K562 (cell line): ENCODE measurements at regions not wholly inside any gene's neighbourhood (a gene's known extent, or its start where the extent isn't known, plus 50 kb on each side); places are given as distances from the start of the nearest gene placed in this dataset.

Experiments
- ATAC-seq: fragments of 200-7000 bp; cut with Tn5 transposase; 3 replicates; pipeline ENCODE4 v1.9.1; 2020; ENCODE audit warnings: moderate library complexity
- BruUV-seq: library from RNA; stranded (reverse); fragments of 400-500 nt; replicated peaks from 2 replicates; lab custom pipeline; 2021; lab: Mats Ljungman, UMichigan
- CTCF ChIA-PET: fragments of 300-600 bp; formaldehyde crosslinking; extraction: SDS; loops from one replicate; lab custom pipeline; 2021; ENCODE audit warnings: low intra/inter-chr PET ratio; lab: Yijun Ruan, JAX
- POLR2A ChIA-PET: fragments of 300-600, 350-650 bp; sonication (Branson Sonifier 250); formaldehyde crosslinking; extraction: SDS; loops from one replicate; lab custom pipeline; 2021; ENCODE audit warnings: antibody characterized with exemption, inconsistent platforms; lab: Yijun Ruan, JAX
- DNase-seq, 4 experiments: peaks; one replicate each; pipeline versions ENCODE4 v3.0.0 to v3.0.0-alpha.2; 2011 to 2018; ENCODE audit warnings: low spot score in 3 of 4, mixed read lengths in 3 of 4; ENCODE audit errors: extremely low read depth in 1 of 4
- FAIRE-seq: peaks from 2 replicates; lab custom pipeline; 2011; peaks lifted over from hg19 to GRCh38; lab: Jason Lieb, UNC
- H2AFZ ChIP-seq: 2 replicates; pipeline ENCODE4 v1.6.0; 2011; ENCODE audit warnings: low read depth, low read length, control low read depth, inconsistent platforms
- H3K27ac ChIP-seq: fragments of 200-600 bp; 3 replicates; pipeline ENCODE4 v1.8.0; 2011; ENCODE audit warnings: low read depth, mild to moderate bottlenecking, control low read depth, inconsistent platforms, low read length, moderate library complexity, mixed read lengths; ENCODE audit errors: extremely low read depth
- H3K27me3 ChIP-seq, 2 experiments: fragments of 300-600 bp in 1 of 2; 2 replicates in 1 of 2; 3 replicates in 1 of 2; pipeline versions ENCODE4 v1.6.0 to v1.8.0; 2011; ENCODE audit warnings: inconsistent platforms in 2 of 2, low read length in 2 of 2, mild to moderate bottlenecking in 1 of 2, mixed read lengths in 1 of 2, moderate library complexity in 1 of 2; ENCODE audit not compliant: control insufficient read depth in 2 of 2, insufficient read depth in 2 of 2
- H3K36me3 ChIP-seq: fragments of 300-600 bp; 3 replicates; pipeline ENCODE4 v1.8.0; 2011; ENCODE audit warnings: mild to moderate bottlenecking, low read length, inconsistent platforms; ENCODE audit not compliant: control insufficient read depth, insufficient read depth
- H3K4me1 ChIP-seq, 2 experiments: fragments of 200-600 bp in 1 of 2; replicated peaks in 1 of 2; 2 replicates in 1 of 2; 3 replicates in 1 of 2; pipeline versions ENCODE4 v1.5.1 to v1.8.0; 2011; ENCODE audit warnings: inconsistent platforms in 2 of 2, low read length in 2 of 2, mild to moderate bottlenecking in 1 of 2, mixed read lengths in 1 of 2, moderate library complexity in 1 of 2; ENCODE audit not compliant: control insufficient read depth in 2 of 2, insufficient read depth in 2 of 2
- H3K4me2 ChIP-seq: 2 replicates; pipeline ENCODE4 v1.6.1; 2011; ENCODE audit warnings: low read length, control low read depth, inconsistent platforms, mixed read lengths; ENCODE audit not compliant: insufficient read depth
- H3K4me3 ChIP-seq: fragments of 200-600 bp; sonication (generic), shearing (Covaris generic); 2 replicates; pipeline ENCODE4 v1.5.1; 2016; ENCODE audit warnings: control low read depth, inconsistent platforms
- H3K79me2 ChIP-seq: fragments of 200-600 bp; 3 replicates; pipeline ENCODE4 v1.8.0; 2011; ENCODE audit warnings: low read length, inconsistent platforms; ENCODE audit not compliant: control insufficient read depth, insufficient read depth
- H3K9ac ChIP-seq, 2 experiments: 2 replicates each; pipeline versions ENCODE4 v1.6.0 to v1.6.1; 2011; ENCODE audit warnings: low read depth in 2 of 2, low read length in 2 of 2, control low read depth in 1 of 2, inconsistent platforms in 1 of 2, mild to moderate bottlenecking in 1 of 2, mixed read lengths in 1 of 2; ENCODE audit not compliant: insufficient read depth in 1 of 2
- H3K9me1 ChIP-seq: one replicate; pipeline ENCODE4 v1.6.0; 2011; ENCODE audit warnings: inconsistent platforms, mild to moderate bottlenecking, low read length, moderate library complexity; ENCODE audit not compliant: control insufficient read depth, insufficient read depth
- H3K9me3 ChIP-seq: replicated peaks from 2 replicates; pipeline ENCODE4 v1.5.1; 2011; ENCODE audit warnings: low read depth, low read length, inconsistent platforms; ENCODE audit not compliant: control insufficient read depth, insufficient read depth
- H4K20me1 ChIP-seq: replicated peaks from 2 replicates; pipeline ENCODE4 v1.6.1; 2011; ENCODE audit warnings: low read length, inconsistent platforms, mixed read lengths; ENCODE audit not compliant: control insufficient read depth, insufficient read depth
- ARID1B ChIP-seq: fragments of 450-650 bp; IDR thresholded peaks from 2 replicates; pipeline ENCODE4 v1.6.1; 2016; ENCODE audit warnings: antibody characterized with exemption, mild to moderate bottlenecking, inconsistent platforms
- BRF1 ChIP-seq: IDR thresholded peaks from 3 replicates; pipeline ENCODE4 v1.6.1; 2011; ENCODE audit warnings: borderline replicate concordance, mild to moderate bottlenecking; ENCODE audit not compliant: insufficient read length; ENCODE audit errors: extremely low read depth
- CBFA2T3 ChIP-seq: fragments of 450-650 bp; IDR thresholded peaks from 2 replicates; pipeline ENCODE4 v1.6.1; 2017
- HNRNPLL ChIP-seq: fragments of 200-400 bp; formaldehyde crosslinking; IDR thresholded peaks from 2 replicates; pipeline ENCODE4 v1.6.1; 2017; ENCODE audit warnings: low read length, low read depth, mild to moderate bottlenecking; ENCODE audit not compliant: poor library complexity, severe bottlenecking
- MED1 ChIP-seq: sonication (generic); formaldehyde crosslinking; IDR thresholded peaks from 2 replicates; pipeline ENCODE4 v1.8.1; 2023; ENCODE audit warnings: missing genetic modification reagents, borderline replicate concordance
- MYC ChIP-seq, 2 experiments: fragments of 250-450 bp in 1 of 2; sonication (Bioruptor Pico) in 1 of 2; IDR thresholded peaks; 2 replicates each; pipeline versions ENCODE4 v1.5.1 to v1.6.1; 2012 to 2021; ENCODE audit warnings: low read depth in 2 of 2, borderline replicate concordance in 1 of 2, improper control_type of control experiment in 1 of 2, low read length in 1 of 2, mild to moderate bottlenecking in 1 of 2, moderate library complexity in 1 of 2
- RBBP5 ChIP-seq: fragments of 200-600 bp; sonication (generic); IDR thresholded peaks from 2 replicates; pipeline ENCODE4 v1.6.1; 2012; ENCODE audit warnings: borderline replicate concordance, mild to moderate bottlenecking, low read length, control low read depth, inconsistent platforms; ENCODE audit not compliant: insufficient read depth, poor library complexity, severe bottlenecking
- RBM22 ChIP-seq: fragments of 200-400 bp; formaldehyde crosslinking; IDR thresholded peaks from 2 replicates; pipeline ENCODE4 v1.6.1; 2018; ENCODE audit warnings: low read length, low read depth; ENCODE audit not compliant: poor library complexity, severe bottlenecking
- TAL1 ChIP-seq: fragments of 450-650 bp; IDR thresholded peaks from 2 replicates; pipeline ENCODE4 v1.6.1; 2016; ENCODE audit warnings: mild to moderate bottlenecking
- TCF3 ChIP-seq: sonication (generic); formaldehyde crosslinking; IDR thresholded peaks from 2 replicates; pipeline ENCODE4 v1.4.0; 2020; ENCODE audit warnings: mild to moderate bottlenecking, missing genetic modification reagents
- TEAD4 ChIP-seq, 2 experiments: sonication (generic) in 1 of 2; formaldehyde crosslinking in 1 of 2; IDR thresholded peaks; 2 replicates each; pipeline versions ENCODE4 v1.6.1 to v1.8.0; 2012 to 2022; ENCODE audit warnings: borderline replicate concordance in 1 of 2, inconsistent platforms in 1 of 2, low read length in 1 of 2, mild to moderate bottlenecking in 1 of 2, missing genetic modification reagents in 1 of 2
- ZNF316 ChIP-seq: fragments of 450-650 bp; IDR thresholded peaks from 2 replicates; pipeline ENCODE4 v1.6.1; 2016
- WGBS: fragments of 100-300 bp; shearing (Covaris generic); methylation state at CpG from one replicate; pipeline ENCODE4 v1.1.6; 2016; ENCODE audit warnings: low coverage, mixed read lengths; ENCODE audit not compliant: insufficient coverage; ENCODE audit errors: missing lambda C conversion rate; 5-methylcytosine and 5-hydroxymethylcytosine counted together
- in situ Hi-C: fragments of 300-500 bp; cut with MboI; formaldehyde crosslinking; loops from 4 replicates; pipeline ENCODE4 v1.15.0; 2018; ENCODE audit warnings: inconsistent platforms, mixed read lengths
- intact Hi-C: fragments of 100-400 bp; cut with micrococcal nuclease; formaldehyde crosslinking; loops from 2 replicates; pipeline ENCODE4 v1.14.2; 2022
- TF ChIP-seq, protein P1 (sequence below): IDR thresholded peaks from 3 replicates; pipeline ENCODE4 v1.6.1; 2011; ENCODE audit warnings: borderline replicate concordance, mild to moderate bottlenecking, moderate library complexity; ENCODE audit not compliant: insufficient read length; ENCODE audit errors: extremely low read depth
- TF ChIP-seq, protein P2 (sequence below): sonication (generic); formaldehyde crosslinking; IDR thresholded peaks from 2 replicates; pipeline ENCODE4 v1.8.0; 2023; ENCODE audit warnings: missing genetic modification reagents, mild to moderate bottlenecking, borderline replicate concordance

DNA sequence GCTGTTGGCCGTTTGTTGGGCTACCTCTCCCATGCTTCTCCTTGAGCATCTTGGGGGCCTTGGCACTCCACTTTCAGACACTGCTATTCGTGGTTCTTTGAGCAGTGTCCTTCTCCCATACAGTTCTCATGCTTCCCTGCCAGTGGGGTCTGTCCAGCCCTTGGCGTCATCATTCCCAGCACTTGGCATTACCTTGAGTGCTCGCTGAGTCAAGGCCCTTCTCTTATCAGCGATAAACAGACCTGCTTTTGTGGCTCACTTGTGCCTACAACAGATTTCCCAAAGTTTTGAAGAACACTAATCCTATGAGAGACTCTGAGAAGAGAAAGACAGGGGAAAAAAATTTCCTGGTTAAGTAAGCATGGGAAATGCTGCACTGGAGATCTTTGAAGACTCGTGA lies 85.3 kb downstream of the NOC3L start:
- no TSS peak for BruUV-seq
- POLR2A ChIA-PET: no interaction called here
- H3K9me1 ChIP-seq: no peaks in the 10 kb centered on the region
- H3K27me3 ChIP-seq: no peaks in the 10 kb centered on the region
- no peaks in the 10 kb centered on the region for H3K36me3 ChIP-seq
- H4K20me1 ChIP-seq: no peaks in the 10 kb centered on the region
- H3K4me2 ChIP-seq: no peak overlapping the region
- WGBS: 0% methylated on average over 5 of the region's 6 CpGs
- no peak overlapping the region for H3K9ac ChIP-seq
- H3K4me1 ChIP-seq: no peaks in the 10 kb centered on the region
- no peak for FAIRE-seq
- H3K27ac ChIP-seq: no peak overlapping the region
- peak in 2 of 4 experiments; percentile 6 to 9 for DNase-seq
- no peaks in the 10 kb centered on the region for H3K9me3 ChIP-seq
- CTCF ChIA-PET: no interaction called here
- H2AFZ ChIP-seq: no peak overlapping the region
- H3K79me2 ChIP-seq: no peaks in the 10 kb centered on the region
- no peak overlapping the region for H3K4me3 ChIP-seq
- in situ Hi-C loops: no loop called here
- intact Hi-C loops: no loop called here
- ATAC-seq: no peak
- TF ChIP-seq RBBP5 (no peak), TEAD4 (IDR thresholded peaks at IDR 0.05; ENCODE audit: low read length) (peak; percentile 27; the same call in 1 of the 2 replicates), TEAD4 (CRISPR knock-in tag; IDR thresholded peaks at IDR 0.05; ENCODE audit: borderline replicate concordance) (no peak), BRF1 (no peak), TCF3 (peak; percentile 40; the same call in 1 of the 2 replicates), ARID1B (peak; percentile 42; the same call in 1 of the 2 replicates), HNRNPLL (no peak), CBFA2T3 (peak; percentile 38; the same call in 1 of the 2 replicates), TAL1 (0 out of 2 replicates have a peak, but pooled peaks have one; percentile 22), ZNF316 (no peak), RBM22 (no peak), MED1 (CRISPR knock-in tag) (no peak), MYC (IDR thresholded peaks at IDR 0.05; ENCODE audit: low read depth, low read length) (no peak), MYC (CRISPR knock-in tag; IDR thresholded peaks at IDR 0.05; ENCODE audit: borderline replicate concordance, low read depth) (no peak)
- TF ChIP-seq, protein P1, sequence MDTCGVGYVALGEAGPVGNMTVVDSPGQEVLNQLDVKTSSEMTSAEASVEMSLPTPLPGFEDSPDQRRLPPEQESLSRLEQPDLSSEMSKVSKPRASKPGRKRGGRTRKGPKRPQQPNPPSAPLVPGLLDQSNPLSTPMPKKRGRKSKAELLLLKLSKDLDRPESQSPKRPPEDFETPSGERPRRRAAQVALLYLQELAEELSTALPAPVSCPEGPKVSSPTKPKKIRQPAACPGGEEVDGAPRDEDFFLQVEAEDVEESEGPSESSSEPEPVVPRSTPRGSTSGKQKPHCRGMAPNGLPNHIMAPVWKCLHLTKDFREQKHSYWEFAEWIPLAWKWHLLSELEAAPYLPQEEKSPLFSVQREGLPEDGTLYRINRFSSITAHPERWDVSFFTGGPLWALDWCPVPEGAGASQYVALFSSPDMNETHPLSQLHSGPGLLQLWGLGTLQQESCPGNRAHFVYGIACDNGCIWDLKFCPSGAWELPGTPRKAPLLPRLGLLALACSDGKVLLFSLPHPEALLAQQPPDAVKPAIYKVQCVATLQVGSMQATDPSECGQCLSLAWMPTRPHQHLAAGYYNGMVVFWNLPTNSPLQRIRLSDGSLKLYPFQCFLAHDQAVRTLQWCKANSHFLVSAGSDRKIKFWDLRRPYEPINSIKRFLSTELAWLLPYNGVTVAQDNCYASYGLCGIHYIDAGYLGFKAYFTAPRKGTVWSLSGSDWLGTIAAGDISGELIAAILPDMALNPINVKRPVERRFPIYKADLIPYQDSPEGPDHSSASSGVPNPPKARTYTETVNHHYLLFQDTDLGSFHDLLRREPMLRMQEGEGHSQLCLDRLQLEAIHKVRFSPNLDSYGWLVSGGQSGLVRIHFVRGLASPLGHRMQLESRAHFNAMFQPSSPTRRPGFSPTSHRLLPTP: no peak
- TF ChIP-seq, protein P2, sequence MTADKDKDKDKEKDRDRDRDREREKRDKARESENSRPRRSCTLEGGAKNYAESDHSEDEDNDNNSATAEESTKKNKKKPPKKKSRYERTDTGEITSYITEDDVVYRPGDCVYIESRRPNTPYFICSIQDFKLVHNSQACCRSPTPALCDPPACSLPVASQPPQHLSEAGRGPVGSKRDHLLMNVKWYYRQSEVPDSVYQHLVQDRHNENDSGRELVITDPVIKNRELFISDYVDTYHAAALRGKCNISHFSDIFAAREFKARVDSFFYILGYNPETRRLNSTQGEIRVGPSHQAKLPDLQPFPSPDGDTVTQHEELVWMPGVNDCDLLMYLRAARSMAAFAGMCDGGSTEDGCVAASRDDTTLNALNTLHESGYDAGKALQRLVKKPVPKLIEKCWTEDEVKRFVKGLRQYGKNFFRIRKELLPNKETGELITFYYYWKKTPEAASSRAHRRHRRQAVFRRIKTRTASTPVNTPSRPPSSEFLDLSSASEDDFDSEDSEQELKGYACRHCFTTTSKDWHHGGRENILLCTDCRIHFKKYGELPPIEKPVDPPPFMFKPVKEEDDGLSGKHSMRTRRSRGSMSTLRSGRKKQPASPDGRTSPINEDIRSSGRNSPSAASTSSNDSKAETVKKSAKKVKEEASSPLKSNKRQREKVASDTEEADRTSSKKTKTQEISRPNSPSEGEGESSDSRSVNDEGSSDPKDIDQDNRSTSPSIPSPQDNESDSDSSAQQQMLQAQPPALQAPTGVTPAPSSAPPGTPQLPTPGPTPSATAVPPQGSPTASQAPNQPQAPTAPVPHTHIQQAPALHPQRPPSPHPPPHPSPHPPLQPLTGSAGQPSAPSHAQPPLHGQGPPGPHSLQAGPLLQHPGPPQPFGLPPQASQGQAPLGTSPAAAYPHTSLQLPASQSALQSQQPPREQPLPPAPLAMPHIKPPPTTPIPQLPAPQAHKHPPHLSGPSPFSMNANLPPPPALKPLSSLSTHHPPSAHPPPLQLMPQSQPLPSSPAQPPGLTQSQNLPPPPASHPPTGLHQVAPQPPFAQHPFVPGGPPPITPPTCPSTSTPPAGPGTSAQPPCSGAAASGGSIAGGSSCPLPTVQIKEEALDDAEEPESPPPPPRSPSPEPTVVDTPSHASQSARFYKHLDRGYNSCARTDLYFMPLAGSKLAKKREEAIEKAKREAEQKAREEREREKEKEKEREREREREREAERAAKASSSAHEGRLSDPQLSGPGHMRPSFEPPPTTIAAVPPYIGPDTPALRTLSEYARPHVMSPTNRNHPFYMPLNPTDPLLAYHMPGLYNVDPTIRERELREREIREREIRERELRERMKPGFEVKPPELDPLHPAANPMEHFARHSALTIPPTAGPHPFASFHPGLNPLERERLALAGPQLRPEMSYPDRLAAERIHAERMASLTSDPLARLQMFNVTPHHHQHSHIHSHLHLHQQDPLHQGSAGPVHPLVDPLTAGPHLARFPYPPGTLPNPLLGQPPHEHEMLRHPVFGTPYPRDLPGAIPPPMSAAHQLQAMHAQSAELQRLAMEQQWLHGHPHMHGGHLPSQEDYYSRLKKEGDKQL: no peak
